Thoracic aorta (tissue), 2 donors: ENCODE measurements at regions not wholly inside any gene's neighbourhood (a gene's known extent, or its start where the extent isn't known, plus 50 kb on each side); places are given as distances from the start of the nearest gene placed in this dataset.

ENCODE experiments used
- ATAC-seq: fragments of 150-250 bp; one replicate; pipeline ENCODE4 v1.8.0; 2017; ENCODE audit warnings: low read depth; ENCODE audit not compliant: insufficient number of reproducible peaks, low FRiP score
- DNase-seq: peaks from one replicate; pipeline ENCODE4 v3.0.0-alpha.2; 2020; ENCODE audit warnings: low spot score
- H3K27ac ChIP-seq, 2 donors: fragments of 200-600 bp; sonication (generic); 1 replicate in 1 of 2; 2 replicates in 1 of 2; pipeline ENCODE4 v1.5.1; 2016; ENCODE audit warnings: mild to moderate bottlenecking in 2 of 2, moderate library complexity in 2 of 2
- H3K27me3 ChIP-seq: fragments of 200-600 bp; sonication (generic); replicated peaks from 2 replicates; pipeline ENCODE4 v1.6.0; 2016; ENCODE audit warnings: mild to moderate bottlenecking; ENCODE audit not compliant: insufficient read depth
- H3K36me3 ChIP-seq: fragments of 200-600 bp; sonication (generic); one replicate; pipeline ENCODE4 v1.5.1; 2016
- H3K4me1 ChIP-seq, 2 donors: fragments of 200-600 bp; sonication (generic); 1 replicate in 1 of 2; 2 replicates in 1 of 2; pipeline versions ENCODE4 v1.5.1 to v1.6.0; 2016; ENCODE audit warnings: low read depth in 2 of 2, mild to moderate bottlenecking in 1 of 2; ENCODE audit not compliant: control insufficient read depth in 1 of 2
- H3K4me3 ChIP-seq: fragments of 200-600 bp; sonication (generic); 2 replicates; pipeline ENCODE4 v1.5.1; 2016; ENCODE audit warnings: mild to moderate bottlenecking
- H3K9me3 ChIP-seq: fragments of 200-600 bp; sonication (generic); 2 replicates; pipeline ENCODE4 v1.5.1; 2016
- CTCF ChIP-seq: fragments of 200-600 bp; sonication (generic); IDR thresholded peaks from one replicate; pipeline ENCODE4 v1.5.1; 2019; ENCODE audit warnings: antibody characterized with exemption

- no peak overlapping the region for H3K27ac ChIP-seq
- no peaks in the 10 kb centered on the region for H3K9me3 ChIP-seq
- H3K36me3 ChIP-seq, result no peaks in the 10 kb centered on the region
- no peaks in the 10 kb centered on the region for H3K27me3 ChIP-seq
- H3K4me1 ChIP-seq, result no peaks in the 10 kb centered on the region
- no peak for DNase-seq
- TF ChIP-seq CTCF, result no peak
- no peak overlapping the region for H3K4me3 ChIP-seq
- ATAC-seq, result no peak
These were observed 79.3 kb upstream of the FZD10 start for GRCh38 chr12:130083002-130083401.

GRCh38 chr12:130083734-130084133 is 78.5 kb upstream of the FZD10 start:
- Histone ChIP-seq H3K9me3 (no peaks in the 10 kb centered on the region), H3K27ac (no peak overlapping the region), H3K4me1 (no peaks in the 10 kb centered on the region), H3K27me3 (no peaks in the 10 kb centered on the region), H3K36me3 (no peaks in the 10 kb centered on the region), H3K4me3 (no peak overlapping the region)
- ATAC-seq (no peak), DNase-seq (no peak)
- no peak for TF ChIP-seq CTCF

- Histone ChIP-seq H3K9me3 (no peaks in the 10 kb centered on the region), H3K27ac (no peak overlapping the region), H3K36me3 (no peaks in the 10 kb centered on the region), H3K4me1 (no peaks in the 10 kb centered on the region), H3K4me3 (no peak overlapping the region), H3K27me3 (no peaks in the 10 kb centered on the region)
- TF ChIP-seq CTCF, result no peak
- DNase-seq, result no peak
- no peak for ATAC-seq
These were observed 77.9 kb upstream of the FZD10 start for GRCh38 chr12:130084359-130084758.

DNA sequence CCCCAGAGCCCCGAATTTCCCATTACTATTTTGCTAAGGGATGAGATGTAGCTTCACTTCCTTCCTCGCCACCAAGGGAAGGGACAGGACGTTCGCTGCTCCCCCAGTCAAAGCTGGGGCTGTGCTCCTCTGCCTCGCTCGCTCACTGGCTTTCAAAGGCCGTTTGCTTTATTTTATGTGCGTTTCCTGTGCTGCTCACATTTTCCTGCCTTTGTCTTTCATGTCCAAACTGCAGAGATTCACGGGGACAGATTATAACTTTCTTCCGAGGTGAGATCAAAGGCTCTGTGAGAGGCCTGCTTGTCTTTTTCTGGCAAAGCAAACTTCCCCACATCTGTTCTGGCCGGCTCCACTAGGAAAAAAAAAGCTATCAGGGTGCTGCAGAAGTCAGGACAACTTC is 76.0 kb upstream of the FZD10 start:
- TF ChIP-seq CTCF, result no peak
- no peak for DNase-seq
- H3K9me3 ChIP-seq, result no peaks in the 10 kb centered on the region
- no peak for ATAC-seq
- no peak overlapping the region for H3K27ac ChIP-seq
- no peak overlapping the region for H3K4me3 ChIP-seq
- H3K36me3 ChIP-seq, result no peaks in the 10 kb centered on the region
- H3K4me1 ChIP-seq, result no peaks in the 10 kb centered on the region
- no peaks in the 10 kb centered on the region for H3K27me3 ChIP-seq

DNA sequence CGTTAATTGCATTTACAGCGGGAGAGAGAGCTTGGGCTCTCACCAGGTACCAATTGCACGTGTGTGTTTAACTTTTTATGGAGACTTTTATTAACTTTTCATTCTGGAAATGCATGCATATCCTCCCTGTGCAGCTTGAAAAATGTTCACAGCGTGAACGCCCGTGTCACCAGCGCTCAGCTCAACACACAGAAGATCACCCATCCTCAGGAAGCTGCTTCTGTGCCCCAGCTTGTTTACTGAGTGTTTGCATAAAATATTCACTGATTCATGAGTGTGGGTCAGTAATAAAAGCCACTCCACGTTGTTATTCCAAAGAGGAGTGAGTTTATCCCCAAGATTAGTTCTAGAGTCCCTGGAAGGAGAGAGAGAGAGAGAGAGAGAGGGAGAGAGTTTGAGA is 75.5 kb upstream of the FZD10 start:
- H3K4me3 ChIP-seq, result no peak overlapping the region
- no peak for TF ChIP-seq CTCF
- no peaks in the 10 kb centered on the region for H3K36me3 ChIP-seq
- no peaks in the 10 kb centered on the region for H3K27me3 ChIP-seq
- H3K4me1 ChIP-seq, result no peaks in the 10 kb centered on the region
- DNase-seq, result no peak
- no peak overlapping the region for H3K27ac ChIP-seq
- ATAC-seq, result no peak
- no peaks in the 10 kb centered on the region for H3K9me3 ChIP-seq
